Panc1 (cell line): ENCODE measurements at regions not wholly inside any gene's neighbourhood (a gene's known extent, or its start where the extent isn't known, plus 50 kb on each side); places are given as distances from the start of the nearest gene placed in this dataset.

Source experiments
- ATAC-seq: fragments of 200-7000 bp; cut with Tn5 transposase; 2 replicates; pipeline ENCODE4 v1.9.1; 2020; ENCODE audit warnings: mild to moderate bottlenecking, moderate library complexity
- BruUV-seq: library from RNA; stranded (reverse); fragments of 400-500 nt; replicated peaks from 2 replicates; lab custom pipeline; 2021; lab: Mats Ljungman, UMichigan
- CTCF ChIA-PET: fragments of 300-600 bp; sonication (Branson Sonifier 250); formaldehyde crosslinking; loops from one replicate; lab custom pipeline; 2022; ENCODE audit warnings: antibody characterized with exemption; lab: Charles Lee
- POLR2A ChIA-PET: fragments of 300-600 bp; sonication (Branson Sonifier 250); formaldehyde crosslinking; loops from one replicate; lab custom pipeline; 2022; ENCODE audit warnings: antibody characterized with exemption; lab: Charles Lee
- DNase-seq: peaks from one replicate; pipeline ENCODE4 v3.0.0-alpha.2; 2010; ENCODE audit warnings: low read depth, low spot score
- H3K27ac ChIP-seq: 2 replicates; pipeline ENCODE4 v1.5.1; 2011; ENCODE audit warnings: mild to moderate bottlenecking, low read length, inconsistent platforms
- H3K27me3 ChIP-seq: fragments of 200-500 bp; sonication (Bioruptor generic); 2 replicates; pipeline ENCODE4 v1.6.0; 2014; ENCODE audit warnings: low read length, inconsistent platforms; ENCODE audit not compliant: control insufficient read depth, insufficient read depth
- H3K36me3 ChIP-seq: fragments of 200-500 bp; sonication (Bioruptor generic); 2 replicates; pipeline ENCODE4 v1.5.1; 2014; ENCODE audit warnings: inconsistent platforms, mild to moderate bottlenecking, low read length, moderate library complexity; ENCODE audit not compliant: control insufficient read depth, insufficient read depth
- H3K4me1 ChIP-seq: 2 replicates; pipeline ENCODE4 v1.5.1; 2011; ENCODE audit warnings: inconsistent platforms, mild to moderate bottlenecking, low read length, moderate library complexity; ENCODE audit not compliant: control insufficient read depth, insufficient read depth
- H3K4me3 ChIP-seq, 2 experiments: 2 replicates each; pipeline ENCODE4 v1.5.1; 2011 to 2012; ENCODE audit warnings: low read depth in 2 of 2, low read length in 2 of 2, mild to moderate bottlenecking in 2 of 2, inconsistent platforms in 1 of 2, moderate library complexity in 1 of 2
- H3K9me3 ChIP-seq: fragments of 200-500 bp; sonication (Bioruptor generic); 2 replicates; pipeline ENCODE4 v1.5.1; 2014; ENCODE audit warnings: low read depth, mild to moderate bottlenecking, inconsistent platforms, low read length, moderate library complexity; ENCODE audit not compliant: control insufficient read depth, insufficient read depth
- CTCF ChIP-seq: fragments of 450-650 bp; IDR thresholded peaks from 2 replicates; pipeline ENCODE4 v1.5.1; 2017; ENCODE audit warnings: mild to moderate bottlenecking
- POLR2AphosphoS5 ChIP-seq: IDR thresholded peaks from 2 replicates; pipeline ENCODE4 v1.6.1; 2012; ENCODE audit warnings: mild to moderate bottlenecking, low read depth, low read length, moderate library complexity
- SIN3A ChIP-seq: IDR thresholded peaks from 2 replicates; pipeline ENCODE4 v1.6.1; 2012; ENCODE audit warnings: low read depth, mild to moderate bottlenecking, low read length, moderate library complexity, borderline replicate concordance; ENCODE audit not compliant: insufficient read depth
- TCF7L2 ChIP-seq: IDR thresholded peaks from 2 replicates; pipeline ENCODE4 v1.6.1; 2011; ENCODE audit warnings: mild to moderate bottlenecking, low read depth, low read length, inconsistent platforms
- in situ Hi-C: cut with HindIII; loops from 2 replicates; pipeline ENCODE4 v1.10.0; 2016; ENCODE audit warnings: low sequenced_read_pairs, low pct_unique_long_range_greater_than_20kb
- intact Hi-C: fragments of 100-400 bp; cut with micrococcal nuclease; formaldehyde crosslinking; loops from one replicate; pipeline ENCODE4 v1.10.0; 2022; ENCODE audit not compliant: unreplicated experiment
- TF ChIP-seq, protein P1 (sequence below), 2 experiments: IDR thresholded peaks; 2 replicates each; pipeline ENCODE4 v1.6.1; 2011 to 2012; ENCODE audit warnings: low read depth in 2 of 2, control low read depth in 1 of 2, low read length in 1 of 2, mild to moderate bottlenecking in 1 of 2, moderate library complexity in 1 of 2; ENCODE audit not compliant: insufficient read depth in 1 of 2

- Histone ChIP-seq H3K4me3 (no peak overlapping the region), H3K36me3 (no peaks in the 10 kb centered on the region), H3K27me3 (no peaks in the 10 kb centered on the region), H3K27ac (no peak overlapping the region), H3K4me1 (no peaks in the 10 kb centered on the region; the same call in 1 of the 2 replicates), H3K9me3 (no peaks in the 10 kb centered on the region)
- TF ChIP-seq, protein P1, sequence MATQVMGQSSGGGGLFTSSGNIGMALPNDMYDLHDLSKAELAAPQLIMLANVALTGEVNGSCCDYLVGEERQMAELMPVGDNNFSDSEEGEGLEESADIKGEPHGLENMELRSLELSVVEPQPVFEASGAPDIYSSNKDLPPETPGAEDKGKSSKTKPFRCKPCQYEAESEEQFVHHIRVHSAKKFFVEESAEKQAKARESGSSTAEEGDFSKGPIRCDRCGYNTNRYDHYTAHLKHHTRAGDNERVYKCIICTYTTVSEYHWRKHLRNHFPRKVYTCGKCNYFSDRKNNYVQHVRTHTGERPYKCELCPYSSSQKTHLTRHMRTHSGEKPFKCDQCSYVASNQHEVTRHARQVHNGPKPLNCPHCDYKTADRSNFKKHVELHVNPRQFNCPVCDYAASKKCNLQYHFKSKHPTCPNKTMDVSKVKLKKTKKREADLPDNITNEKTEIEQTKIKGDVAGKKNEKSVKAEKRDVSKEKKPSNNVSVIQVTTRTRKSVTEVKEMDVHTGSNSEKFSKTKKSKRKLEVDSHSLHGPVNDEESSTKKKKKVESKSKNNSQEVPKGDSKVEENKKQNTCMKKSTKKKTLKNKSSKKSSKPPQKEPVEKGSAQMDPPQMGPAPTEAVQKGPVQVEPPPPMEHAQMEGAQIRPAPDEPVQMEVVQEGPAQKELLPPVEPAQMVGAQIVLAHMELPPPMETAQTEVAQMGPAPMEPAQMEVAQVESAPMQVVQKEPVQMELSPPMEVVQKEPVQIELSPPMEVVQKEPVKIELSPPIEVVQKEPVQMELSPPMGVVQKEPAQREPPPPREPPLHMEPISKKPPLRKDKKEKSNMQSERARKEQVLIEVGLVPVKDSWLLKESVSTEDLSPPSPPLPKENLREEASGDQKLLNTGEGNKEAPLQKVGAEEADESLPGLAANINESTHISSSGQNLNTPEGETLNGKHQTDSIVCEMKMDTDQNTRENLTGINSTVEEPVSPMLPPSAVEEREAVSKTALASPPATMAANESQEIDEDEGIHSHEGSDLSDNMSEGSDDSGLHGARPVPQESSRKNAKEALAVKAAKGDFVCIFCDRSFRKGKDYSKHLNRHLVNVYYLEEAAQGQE (IDR thresholded peaks at IDR 0.05; ENCODE audit: insufficient read depth in 1 of 2, low read depth in 2 of 2, low read length in 1 of 2): no peak
- TF ChIP-seq TCF7L2 (no peak), CTCF (no peak), POLR2AphosphoS5 (no peak), SIN3A (no peak)
- no TSS peak for BruUV-seq
- in situ Hi-C loops (no loop called here), intact Hi-C loops (no loop called here)
- ChIA-PET POLR2A (no interaction called here), CTCF (no interaction called here)
- DNase-seq: no peak
- ATAC-seq: no peak
Measured at GRCh38 chr4:185875316-185875907, 63.4 kb upstream of the SORBS2 start.

DNA sequence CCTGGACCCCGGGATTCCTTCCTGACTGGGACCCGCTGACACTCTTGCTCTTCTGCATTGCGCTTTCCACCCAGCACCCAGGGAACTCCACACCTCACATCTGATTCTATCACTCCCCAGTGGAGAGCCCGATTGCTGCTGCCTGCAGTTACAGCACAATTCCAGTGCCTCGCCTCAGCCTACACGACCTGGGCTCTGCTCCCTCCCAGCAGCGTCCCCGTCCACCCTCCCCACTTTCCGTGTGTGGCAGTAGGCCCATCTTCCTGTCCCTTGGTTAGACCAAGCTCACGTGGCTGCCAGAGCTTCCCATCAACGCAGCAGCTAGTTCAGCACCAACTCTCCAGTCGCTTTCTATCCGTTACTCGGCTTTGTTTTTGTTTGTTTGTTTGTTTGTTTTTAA is 66.6 kb upstream of the SORBS2 start:
- POLR2A ChIA-PET: no interaction called here
- Histone ChIP-seq H3K36me3 (no peaks in the 10 kb centered on the region), H3K27ac (no peak overlapping the region), H3K4me1 (no peaks in the 10 kb centered on the region; the same call in 1 of the 2 replicates), H3K27me3 (no peaks in the 10 kb centered on the region), H3K4me3 (no peak overlapping the region), H3K9me3 (no peaks in the 10 kb centered on the region)
- TF ChIP-seq TCF7L2 (no peak), POLR2AphosphoS5 (no peak), CTCF (no peak), SIN3A (no peak)
- TF ChIP-seq, protein P1 (IDR thresholded peaks at IDR 0.05; ENCODE audit: insufficient read depth in 1 of 2, low read depth in 2 of 2, low read length in 1 of 2): no peak
- CTCF ChIA-PET: no interaction called here
- DNase-seq (no peak), ATAC-seq (no peak)
- in situ Hi-C loops (no loop called here), intact Hi-C loops (no loop called here)
- no TSS peak for BruUV-seq
